GM19438 (cell line): ENCODE measurements at regions not wholly inside any gene's neighbourhood (a gene's known extent, or its start where the extent isn't known, plus 50 kb on each side); places are given as distances from the start of the nearest gene placed in this dataset.

ENCODE experiments used
- ATAC-seq: cut with Tn5 transposase; IDR thresholded peaks from one replicate; pipeline ENCODE4 v1.9.1; 2021; ENCODE audit warnings: low read depth; ENCODE audit not compliant: unreplicated experiment

DNA sequence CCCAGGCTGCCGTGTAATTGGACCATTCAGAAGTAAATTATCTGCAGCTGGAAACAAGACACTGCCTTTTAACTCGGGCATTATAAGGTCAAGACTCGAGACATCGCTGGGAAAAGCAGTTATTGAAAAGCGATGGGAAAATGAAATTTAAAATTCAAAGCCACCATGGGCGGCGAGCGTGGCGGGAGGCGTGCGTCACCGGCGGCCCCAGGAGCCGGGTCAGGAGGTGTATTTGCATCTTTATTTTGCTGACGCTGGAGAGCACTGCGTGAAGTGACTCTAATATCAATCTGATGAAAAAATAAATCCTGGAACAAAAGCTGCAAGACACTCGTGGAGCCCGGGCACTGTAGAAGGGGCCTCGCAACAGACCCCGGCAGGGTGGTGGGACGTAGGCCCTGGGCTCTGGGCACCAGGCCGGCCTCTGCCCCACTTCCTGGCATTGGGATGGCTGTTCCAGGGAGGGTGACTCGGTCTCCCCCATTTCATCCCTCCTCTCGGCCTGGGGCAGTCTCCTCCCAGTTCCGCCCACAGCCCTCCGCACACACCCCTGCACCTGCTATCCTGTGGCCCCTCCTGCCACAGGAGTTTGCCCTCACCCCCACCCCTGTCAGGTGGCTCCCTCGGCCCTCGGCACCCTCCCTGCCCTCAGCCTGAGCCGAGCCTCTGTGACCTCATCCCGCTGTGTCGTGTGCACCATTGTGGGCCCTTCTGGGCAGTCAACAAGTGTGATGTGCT lies 196.2 kb downstream of the KIF26A start:
- no peak for ATAC-seq

DNA sequence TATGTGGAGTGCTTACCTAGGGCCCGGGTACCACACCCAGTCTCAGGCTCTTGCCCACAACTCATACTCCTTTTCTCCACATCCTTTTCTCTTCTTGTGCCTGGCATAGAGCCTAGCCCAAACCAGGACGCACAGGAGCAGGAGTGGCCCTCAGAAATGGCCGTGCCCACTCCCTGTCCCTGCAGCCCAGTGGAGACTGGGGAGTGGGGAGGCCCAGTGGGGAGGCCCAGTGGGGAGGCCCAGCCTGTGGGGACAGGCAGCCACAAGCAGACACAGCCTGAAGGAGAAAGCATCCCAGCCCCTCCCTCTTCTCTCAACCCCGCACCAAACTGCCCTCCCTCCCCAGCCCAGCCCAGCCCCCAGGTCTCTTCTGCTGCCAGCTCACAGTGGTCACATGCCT lies 196.8 kb downstream of the KIF26A start:
- ATAC-seq = no peak

DNA sequence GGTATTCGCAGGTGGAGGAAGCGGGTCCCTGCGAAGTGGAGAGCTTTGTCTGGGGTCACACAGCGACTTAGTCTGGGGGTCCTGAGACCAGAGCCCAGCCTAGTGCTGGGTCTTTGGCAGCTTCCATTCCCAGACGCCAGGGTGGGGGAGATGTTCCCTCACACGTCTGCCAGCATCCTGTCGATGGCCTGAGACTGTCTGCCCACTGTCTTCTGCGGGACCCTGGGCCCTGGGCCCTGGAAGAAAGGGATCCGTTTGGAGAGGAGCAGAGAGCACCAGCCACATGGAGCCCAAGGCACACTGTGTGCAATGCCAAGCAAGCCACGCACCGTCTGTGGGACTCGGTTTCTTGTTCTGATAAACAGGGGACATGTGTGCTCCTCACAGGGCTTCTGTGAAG lies 197.2 kb downstream of the KIF26A start:
- no peak for ATAC-seq

DNA sequence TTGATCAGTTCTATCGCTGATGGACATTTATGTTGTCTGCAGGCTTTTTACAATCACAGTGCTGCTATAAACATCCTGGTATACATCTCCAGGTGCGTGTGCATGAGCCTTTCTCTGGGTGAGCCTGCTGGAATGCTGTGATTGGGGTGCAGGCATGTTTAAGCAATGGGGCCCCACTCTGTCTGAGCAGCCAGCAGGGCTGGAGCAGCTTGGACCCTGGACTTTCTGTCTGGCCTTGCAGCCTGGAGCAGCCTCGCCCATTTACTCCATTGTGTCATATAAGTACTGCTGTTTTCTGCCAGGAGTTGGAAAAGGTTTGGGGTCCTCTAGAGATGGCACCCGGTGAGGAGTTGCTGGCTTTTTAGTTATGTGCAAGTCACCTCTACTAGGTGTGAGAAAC lies 199.0 kb downstream of the KIF26A start:
- ATAC-seq = no peak

DNA sequence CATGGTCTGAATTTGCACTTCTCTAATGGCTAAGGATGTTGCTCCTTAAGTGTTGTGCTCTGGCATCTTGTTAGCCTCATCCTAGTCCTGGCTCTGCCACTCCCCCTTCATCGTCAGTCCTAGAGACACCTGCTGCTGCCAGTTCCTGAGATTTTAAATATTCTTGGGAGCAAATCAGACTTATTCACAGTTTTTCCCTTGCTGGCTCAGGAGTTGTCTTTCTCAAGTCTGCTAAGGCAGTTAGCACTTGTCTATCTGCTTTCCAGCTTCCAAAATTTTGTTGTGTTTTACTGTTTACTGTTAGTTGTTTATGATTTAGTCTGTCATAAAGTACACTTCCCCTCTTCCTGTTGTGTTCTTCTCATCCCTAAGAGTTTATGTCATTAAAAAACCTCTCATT lies 201.0 kb downstream of the KIF26A start:
- no peak for ATAC-seq

DNA sequence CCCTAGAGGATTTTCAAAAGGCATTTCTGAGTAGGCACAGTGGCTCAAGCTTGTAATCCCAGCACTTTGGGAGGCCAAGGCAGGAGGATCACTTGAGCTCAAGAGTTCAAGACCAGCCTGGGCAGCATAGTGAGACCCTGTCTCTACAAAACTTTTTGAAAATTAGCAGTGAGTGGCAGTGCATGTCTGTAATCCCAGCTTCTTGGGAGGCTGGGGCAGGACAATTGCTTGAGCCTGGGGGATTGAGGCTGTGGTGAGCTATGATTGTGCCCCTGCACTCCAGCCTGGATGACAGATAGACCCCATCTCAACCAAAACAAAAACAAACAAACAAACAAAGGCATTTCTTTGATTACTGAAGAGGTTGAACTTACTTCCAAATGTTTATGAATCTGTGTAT lies 201.4 kb downstream of the KIF26A start:
- ATAC-seq = no peak

DNA sequence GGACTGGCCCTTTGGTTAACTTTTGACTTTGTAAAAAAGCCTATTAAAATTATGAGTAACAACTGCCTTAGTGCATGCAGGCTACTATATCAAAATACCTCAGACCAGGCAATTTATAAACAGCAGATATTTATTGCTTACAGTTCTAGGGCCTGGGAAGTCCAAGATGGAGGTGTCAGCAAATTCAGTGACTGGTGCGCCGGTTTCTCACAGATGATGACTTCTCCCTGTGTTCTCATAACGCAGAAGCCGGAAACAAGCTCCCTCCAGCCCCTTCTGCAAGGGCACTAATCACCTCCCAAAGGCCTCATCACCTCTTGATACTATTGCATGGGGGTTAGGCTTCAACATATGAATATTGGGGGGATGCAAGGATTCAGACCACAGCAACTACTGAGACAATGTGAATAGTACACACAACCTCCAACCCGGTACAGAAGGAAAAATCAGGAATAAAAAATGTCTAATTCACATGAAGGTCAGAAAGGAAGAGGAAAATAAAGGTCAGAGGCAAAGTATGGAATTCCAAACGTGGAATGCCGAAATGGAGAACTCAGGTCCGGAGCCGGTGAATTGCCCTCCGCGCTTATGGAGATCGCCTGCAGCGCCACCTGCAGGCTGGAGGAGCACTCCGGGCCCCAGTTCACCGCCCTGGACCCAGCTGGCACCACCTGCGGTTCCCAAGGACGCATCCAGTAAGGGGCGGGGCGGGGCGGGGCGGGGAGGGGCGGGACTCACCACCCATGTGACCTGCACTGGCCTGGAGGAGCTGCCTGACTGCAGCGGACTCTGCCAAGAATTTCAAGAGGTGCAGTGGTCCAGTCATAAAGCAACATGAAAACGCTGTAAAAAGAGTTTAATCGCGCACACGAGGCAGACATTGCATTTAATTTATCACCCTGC lies 203.4 kb downstream of the KIF26A start:
- ATAC-seq = no peak

DNA sequence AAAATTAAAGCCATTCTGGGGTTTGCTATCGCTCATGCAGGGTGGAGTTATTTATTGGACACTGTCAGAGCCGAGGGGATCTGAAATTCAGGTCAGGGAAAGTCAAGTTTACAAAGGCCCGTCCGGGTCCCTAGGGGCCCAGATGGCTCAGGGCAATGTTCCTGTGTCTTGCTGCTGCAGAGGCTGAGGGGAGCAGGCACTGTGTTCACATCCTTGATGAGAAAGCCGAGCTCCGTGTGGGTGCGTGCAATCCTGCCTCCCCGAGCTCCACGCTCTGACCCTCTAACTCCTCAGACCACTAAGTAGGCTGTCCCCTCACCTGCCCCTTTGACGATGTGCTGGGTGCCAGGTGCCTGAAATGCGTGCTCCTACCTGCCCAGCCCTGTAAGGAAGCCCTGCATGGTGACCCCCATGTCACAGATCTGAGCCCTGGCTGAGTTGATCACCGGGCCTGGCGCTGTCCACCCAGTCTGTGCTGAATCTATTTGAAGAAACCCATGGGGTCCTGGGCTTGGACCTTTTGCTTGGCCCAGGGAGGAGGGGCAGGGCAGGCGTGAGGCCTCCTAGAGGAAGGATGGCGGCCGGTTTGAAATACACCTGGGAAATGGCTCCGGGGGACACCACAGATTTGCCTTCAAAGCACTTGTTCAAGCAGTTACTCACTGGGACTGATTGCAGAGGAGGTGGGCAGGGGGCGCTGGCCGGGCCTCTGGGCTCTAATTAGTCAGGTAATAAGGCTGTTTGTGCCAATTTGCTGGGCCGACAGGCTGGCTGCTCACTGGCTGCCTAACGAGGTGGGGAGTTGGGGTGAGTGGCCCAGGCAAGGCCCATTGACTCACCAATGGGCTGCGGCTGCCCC lies 204.3 kb downstream of the KIF26A start:
- no peak for ATAC-seq

DNA sequence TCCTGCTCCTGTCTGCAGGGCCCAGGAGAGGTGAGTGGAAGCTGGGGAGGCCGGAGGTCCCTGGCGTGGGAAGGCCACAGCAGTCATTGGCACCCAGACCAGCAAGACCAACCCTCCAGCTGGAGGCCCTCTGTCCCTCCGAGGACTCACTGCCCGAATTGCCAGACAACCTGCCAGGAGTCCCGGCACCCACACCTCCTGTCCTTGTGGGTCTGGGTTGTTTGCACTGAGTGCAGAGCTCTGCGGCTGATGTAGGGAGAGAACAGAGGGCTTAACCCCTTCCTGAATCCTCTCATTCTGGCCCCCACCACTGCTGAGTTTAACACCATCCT lies 204.9 kb downstream of the KIF26A start:
- no peak for ATAC-seq

DNA sequence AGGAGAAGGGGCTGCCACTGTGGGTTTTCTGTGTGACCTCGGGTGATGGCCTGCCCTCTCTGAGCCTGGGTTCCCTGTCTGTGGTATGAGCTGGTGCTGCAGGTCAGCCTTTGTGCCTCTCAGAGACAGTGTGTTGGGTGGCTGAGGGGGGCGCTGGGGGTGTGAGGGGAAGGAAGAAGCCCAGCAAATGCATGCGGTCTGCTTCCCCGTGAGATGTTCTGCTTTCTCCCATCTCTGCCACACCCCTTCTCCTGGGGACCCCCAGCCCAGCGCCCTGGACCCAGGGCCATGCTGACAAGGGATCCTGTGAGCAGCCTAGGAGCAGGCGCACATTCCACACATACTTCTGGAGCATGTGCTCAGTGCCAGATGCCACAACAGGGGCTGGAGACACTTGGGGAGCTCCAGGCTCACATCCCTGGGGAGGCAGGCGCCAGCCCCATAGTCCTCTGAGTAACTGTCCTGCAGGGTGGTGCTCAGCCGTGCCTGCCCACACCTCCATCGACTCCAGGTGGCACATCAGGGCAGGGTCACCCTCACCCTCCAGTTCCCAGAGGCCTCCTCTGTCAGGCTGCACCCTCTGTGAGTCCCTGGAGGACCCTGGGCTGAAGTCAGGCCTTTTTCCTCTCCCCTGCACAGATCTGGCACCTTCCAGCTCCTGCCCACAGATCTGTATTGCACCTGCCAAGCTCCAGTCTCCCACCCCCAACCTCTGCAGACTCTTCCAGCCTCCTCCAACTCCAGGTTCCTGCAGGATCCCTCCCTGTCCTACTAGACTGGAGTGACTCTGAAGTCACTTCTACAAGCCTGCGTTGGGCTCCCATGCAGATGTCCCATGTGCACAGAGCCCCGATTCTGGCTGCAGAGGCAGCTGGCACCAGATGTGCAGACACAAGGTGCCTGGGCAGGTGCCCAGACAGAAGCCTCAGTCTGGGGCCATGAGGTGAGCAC lies 205.6 kb downstream of the KIF26A start:
- ATAC-seq = no peak

DNA sequence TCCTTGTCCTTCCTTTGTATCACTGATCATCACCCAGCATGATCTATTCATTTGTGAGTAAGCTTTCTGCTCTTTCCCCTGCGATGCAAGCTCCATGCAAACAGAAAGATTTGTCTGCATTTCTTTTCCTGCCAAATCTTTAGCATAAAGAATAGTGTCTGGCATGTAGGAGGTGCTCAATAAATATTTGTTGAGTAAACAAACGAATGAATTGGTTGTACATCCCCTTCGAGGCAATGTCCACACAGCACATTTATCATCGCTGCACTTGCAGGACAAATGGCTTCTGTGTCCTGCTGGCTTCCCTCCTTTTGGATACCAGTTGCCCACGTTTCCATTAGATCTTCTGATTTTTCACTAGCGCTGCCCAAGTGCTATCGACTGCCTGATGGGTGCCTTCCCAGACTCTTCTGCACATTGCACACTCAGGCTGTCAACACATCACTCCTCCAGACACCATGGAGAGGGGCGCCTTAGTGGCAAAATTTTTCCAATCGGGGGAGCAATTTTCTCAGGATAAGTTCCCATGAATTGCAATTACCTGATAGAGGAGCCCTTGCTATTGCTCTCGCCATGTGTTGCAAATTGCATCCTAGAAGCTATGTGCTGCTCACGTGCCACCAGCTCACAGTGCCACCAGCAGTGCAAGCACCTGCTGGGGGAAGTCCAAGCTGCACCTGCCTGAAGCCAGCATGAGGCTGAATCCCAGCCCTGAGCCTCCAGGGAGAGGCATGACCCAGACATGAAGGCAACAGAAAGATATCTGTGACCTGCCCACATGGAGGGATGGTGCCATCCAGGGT lies 206.6 kb downstream of the KIF26A start:
- no peak for ATAC-seq

DNA sequence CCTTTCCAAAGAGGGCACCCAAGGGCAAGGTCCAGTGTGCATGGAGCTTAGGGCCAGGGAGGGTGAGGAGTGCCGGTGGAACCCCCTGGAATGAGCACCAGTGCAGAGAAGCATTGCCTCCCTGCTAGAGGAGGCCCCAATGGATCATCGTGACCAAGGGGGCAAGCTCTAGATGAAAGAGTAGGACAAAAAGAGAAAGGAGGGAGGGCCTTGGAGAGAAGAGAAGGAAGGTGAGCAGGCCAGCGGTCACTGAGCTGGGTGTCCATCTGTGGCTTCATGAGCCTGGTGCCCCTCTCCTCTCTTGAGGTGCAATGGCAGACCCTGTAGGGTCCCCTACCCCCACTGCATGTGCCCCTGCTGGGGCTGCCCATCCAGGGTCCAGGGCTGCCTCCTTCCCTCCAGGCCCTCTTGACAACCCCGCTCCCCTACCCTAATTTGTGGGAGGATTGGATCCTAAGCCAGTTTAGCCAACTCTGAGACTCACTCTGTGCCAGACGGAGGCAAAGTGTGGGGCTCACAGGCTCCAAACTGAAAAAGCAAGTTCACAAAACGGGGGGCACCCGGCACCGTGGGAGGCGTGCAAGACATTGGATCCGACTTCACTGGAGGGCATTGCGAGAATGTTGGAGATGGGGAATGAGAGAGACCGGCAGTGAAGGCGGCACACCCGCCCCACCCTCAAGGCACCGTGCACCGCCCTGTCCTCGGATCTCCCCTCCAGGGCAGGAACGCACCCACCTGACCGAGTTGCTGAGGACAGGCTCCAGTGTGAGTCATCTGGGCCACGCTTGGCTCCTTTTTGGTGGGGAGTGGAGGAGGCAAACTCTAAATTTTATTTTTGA lies 207.5 kb downstream of the KIF26A start:
- ATAC-seq = no peak

DNA sequence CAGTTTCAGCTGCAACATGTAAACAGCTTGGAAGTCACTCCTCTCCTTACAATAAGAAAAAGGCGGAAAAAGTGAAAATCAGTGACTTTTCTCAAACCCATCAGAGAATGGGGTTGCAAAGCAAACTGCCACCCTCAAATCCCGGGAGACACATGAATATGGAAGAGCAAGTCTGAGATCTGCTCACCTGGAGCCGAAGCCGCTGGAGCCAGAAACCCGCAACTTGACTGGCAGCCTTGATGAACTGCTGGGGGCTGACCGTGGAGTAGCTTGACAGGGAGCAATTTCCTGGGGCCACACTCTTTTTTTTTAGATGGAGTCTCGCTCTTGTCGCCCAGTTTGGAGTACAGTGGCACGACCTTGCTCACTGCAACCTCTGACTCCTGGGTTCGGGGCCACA lies 208.2 kb downstream of the KIF26A start:
- ATAC-seq = no peak

DNA sequence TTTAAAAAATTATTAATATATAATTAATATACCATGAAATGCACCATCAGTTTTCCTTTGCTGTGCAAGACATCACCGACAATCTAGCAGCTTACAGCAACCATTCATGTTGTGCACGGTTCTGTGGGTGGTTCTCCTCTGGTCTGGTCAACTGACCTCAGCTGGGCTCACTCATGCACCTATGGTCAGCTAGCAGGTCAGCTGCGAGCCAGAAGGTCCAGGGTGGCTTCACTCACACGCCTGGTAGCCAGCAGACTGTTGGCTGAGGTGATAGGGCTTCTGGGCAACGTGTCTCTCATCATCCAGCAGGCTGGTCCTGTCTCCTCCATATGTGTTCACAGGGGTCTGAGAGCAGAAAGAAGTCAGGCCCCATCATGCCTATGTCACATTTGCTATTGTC lies 210.4 kb downstream of the KIF26A start:
- ATAC-seq = no peak

DNA sequence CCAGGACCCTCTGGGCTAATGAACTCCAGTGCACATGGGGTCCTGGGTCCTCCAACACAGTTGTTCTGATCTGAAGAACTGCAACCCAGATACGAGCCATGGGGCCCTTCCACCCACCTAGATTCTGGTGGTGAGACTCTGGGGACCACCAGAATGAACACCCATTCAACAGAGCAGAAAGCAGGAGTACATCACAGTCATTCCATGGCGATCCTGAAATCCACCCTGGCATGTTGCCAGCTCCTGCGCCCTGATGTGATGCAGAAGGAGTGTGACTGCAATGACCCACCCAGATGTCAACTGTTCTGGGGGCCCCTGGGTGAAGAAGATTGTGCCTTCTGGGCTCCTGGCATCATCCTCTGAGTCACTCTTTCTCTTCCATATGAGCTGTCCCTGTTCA lies 211.6 kb downstream of the KIF26A start:
- no peak for ATAC-seq

DNA sequence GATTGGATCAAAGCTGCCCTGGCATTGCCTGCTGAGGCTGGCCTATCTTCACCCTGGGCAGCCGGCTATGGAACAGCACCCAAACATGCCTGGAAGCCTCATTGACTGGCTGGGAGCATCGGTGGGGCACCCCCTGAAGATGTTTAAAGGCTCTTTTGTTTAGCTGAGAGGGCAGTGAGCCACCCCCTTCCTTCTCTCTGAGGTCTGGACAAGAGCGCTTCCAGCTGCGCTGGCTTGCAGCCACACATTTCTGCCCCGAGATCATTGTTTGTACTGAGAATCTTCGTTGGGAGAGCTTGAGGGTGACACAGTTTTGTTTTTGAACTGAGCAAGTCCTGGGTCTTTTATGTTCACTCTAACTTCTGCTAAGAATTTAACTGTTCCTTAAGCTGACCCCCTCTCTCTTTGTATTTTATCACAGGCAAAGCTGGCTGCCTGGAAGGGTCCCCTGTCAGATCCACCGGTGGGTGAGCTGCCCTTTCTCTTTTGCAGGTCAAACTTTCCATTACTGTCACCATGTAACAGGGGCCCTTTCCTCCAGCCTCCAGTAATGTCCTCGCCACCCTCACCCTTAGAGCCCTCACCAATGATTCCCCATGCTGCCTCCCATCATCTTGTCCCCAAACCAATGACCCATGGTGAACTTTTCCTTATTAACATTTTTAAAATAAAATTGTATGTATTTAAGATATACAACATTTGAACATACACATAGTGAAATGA lies 212.2 kb downstream of the KIF26A start:
- no peak for ATAC-seq

DNA sequence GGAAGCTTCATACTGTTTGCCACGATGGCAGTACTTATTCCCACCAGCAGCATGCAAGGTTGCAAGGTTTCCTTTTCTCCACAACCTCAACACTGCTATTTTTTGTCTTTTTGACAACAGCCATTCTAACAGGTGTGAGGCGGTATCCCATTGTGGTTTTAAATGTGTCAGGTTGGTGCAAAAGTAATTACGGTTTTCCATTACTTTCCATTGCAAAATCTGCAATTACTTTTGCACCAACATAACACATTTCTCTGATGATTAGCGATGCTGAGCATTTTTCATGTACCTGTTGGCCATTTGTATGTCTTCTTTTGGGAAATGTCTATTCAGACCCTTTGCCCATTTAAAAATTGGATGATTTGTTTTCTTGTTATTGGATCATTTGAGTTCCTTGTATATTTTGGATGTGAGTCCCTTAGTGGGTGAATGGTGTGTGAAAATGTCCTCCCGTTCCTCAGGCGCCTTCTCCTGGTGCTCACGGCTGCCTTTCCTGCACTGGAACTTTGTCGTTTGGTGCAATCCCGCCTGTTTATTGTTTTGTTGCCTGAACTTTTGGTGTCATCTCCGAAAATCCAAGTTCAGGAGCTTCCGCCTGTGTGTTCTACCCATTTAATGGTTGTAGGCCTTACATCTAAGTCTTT lies 213.6 kb downstream of the KIF26A start:
- ATAC-seq = no peak
